ENCODE measurements at regions not wholly inside any gene's neighbourhood (a gene's known extent, or its start where the extent isn't known, plus 50 kb on each side); places are given as distances from the start of the nearest gene placed in this dataset.

DNA sequence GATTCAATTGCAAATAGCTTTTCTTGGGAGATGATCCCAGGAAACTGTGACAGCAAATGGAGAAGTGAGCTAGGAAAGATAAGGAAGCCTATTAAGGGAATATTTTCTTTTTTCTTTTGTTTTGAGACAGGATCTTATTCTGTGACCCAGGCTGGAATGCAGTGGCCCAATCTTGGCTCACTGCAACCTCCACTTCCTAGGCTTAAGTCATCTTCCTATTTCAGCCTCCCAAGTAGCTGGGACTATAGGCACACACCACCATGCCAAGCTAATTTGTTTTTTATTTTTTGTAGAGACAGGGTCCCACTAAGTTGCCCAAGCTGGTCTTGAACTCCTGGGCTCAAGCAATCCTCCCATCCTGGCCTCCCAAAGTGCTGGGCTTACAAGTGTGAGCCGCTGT lies 433.7 kb downstream of the RPS6KC1 start:
- Histone ChIP-seq H4K91ac (ENCODE audit: insufficient read depth, low read depth, low read length) (no peak overlapping the region), H3K9ac (ENCODE audit: low read depth, low read length) (no peak overlapping the region), H3K18ac (ENCODE audit: low read depth, low read length) (no peak overlapping the region), H2AK9ac (replicated peaks; ENCODE audit: low read depth, low read length, poor library complexity) (no peak overlapping the region), H2AK5ac (ENCODE audit: low read depth, low read length) (no peak overlapping the region), H4K8ac (ENCODE audit: low read depth in 2 of 2, low read length in 2 of 2) (no peak overlapping the region), H2AFZ (replicated peaks; ENCODE audit: low read length, poor library complexity) (no peak overlapping the region), H3K23ac (ENCODE audit: low read depth, low read length) (no peak overlapping the region), H3K4ac (ENCODE audit: low read depth, low read length) (no peak overlapping the region), H3K4me2 (ENCODE audit: low read depth, low read length) (no peak overlapping the region), H3K79me1 (ENCODE audit: low read depth in 1 of 2, low read length in 2 of 2) (no peaks in the 10 kb centered on the region), H3K9me1 (ENCODE audit: insufficient read depth, low read length) (no peaks in the 10 kb centered on the region), H3K27me3 (ENCODE audit: control insufficient read depth, insufficient read depth, low read length) (no peaks in the 10 kb centered on the region), H2BK15ac (ENCODE audit: low read depth, low read length) (no peak overlapping the region), H3K4me1 (ENCODE audit: control insufficient read depth, insufficient read depth, low read length) (no peaks in the 10 kb centered on the region), H3K56ac (ENCODE audit: extremely low read depth, insufficient read depth, low read length) (no peak overlapping the region), H2BK5ac (ENCODE audit: low read depth, low read length, poor library complexity, severe bottlenecking) (no peak overlapping the region), H3K36me3 (ENCODE audit: control insufficient read depth, insufficient read depth, low read length) (no peaks in the 10 kb centered on the region), H4K20me1 (ENCODE audit: insufficient read depth, low read length) (no peaks in the 10 kb centered on the region), H2BK120ac (ENCODE audit: low read depth, low read length) (no peak overlapping the region), H3K9me3 (ENCODE audit: control insufficient read depth, insufficient read depth, low read length) (peaks cover 2% of the 10 kb centered on the region; the same call in 1 of the 2 replicates), H2BK20ac (ENCODE audit: low read depth, low read length) (no peak overlapping the region), H3K27ac (ENCODE audit: insufficient read depth, low read length) (no peak overlapping the region), H3K14ac (replicated peaks; ENCODE audit: low read depth, low read length) (no peak overlapping the region), H3K4me3 (ENCODE audit: insufficient read depth, low read depth, low read length) (no peak overlapping the region), H4K5ac (ENCODE audit: low read depth, low read length) (no peak overlapping the region)
- ATAC-seq (ENCODE audit: low read depth) = no peak
- in situ Hi-C loops (cut with MboI; ENCODE audit: low sequenced_read_pairs) (no loop called here), intact Hi-C loops (cut with micrococcal nuclease) (no loop called here), dilution Hi-C loops (cut with HindIII; ENCODE audit: low sequenced_read_pairs, unreplicated experiment) (no loop called here)
- TF ChIP-seq CEBPB (IDR thresholded peaks at IDR 0.05; ENCODE audit: low read depth, low read length) (no peak), MXI1 (IDR thresholded peaks at IDR 0.05; ENCODE audit: borderline replicate concordance, low read depth, low read length) (no peak), BHLHE40 (IDR thresholded peaks at IDR 0.05; ENCODE audit: low read depth, low read length) (no peak), MAZ (IDR thresholded peaks at IDR 0.05; ENCODE audit: borderline replicate concordance, low read depth, low read length) (no peak), SMC3 (IDR thresholded peaks at IDR 0.05; ENCODE audit: low read depth, low read length) (no peak), RFX5 (IDR thresholded peaks at IDR 0.05; ENCODE audit: low read depth, low read length) (no peak), USF2 (IDR thresholded peaks at IDR 0.05; ENCODE audit: low read depth, low read length) (no peak), RCOR1 (IDR thresholded peaks at IDR 0.05; ENCODE audit: insufficient replicate concordance, low read length) (no peak), POLR2A (IDR thresholded peaks at IDR 0.05; ENCODE audit: low read depth, low read length) (no peak), NFE2L2 (IDR thresholded peaks at IDR 0.05; ENCODE audit: low read depth, low read length) (no peak), RAD21 (IDR thresholded peaks at IDR 0.05; ENCODE audit: low read length) (no peak), CHD1 (IDR thresholded peaks at IDR 0.05; ENCODE audit: low read depth, low read length) (no peak), MAFK (IDR thresholded peaks at IDR 0.05; ENCODE audit: low read depth, low read length) (no peak), FOS (IDR thresholded peaks at IDR 0.05; ENCODE audit: low read depth, low read length) (no peak)
- TF ChIP-seq, protein P1, sequence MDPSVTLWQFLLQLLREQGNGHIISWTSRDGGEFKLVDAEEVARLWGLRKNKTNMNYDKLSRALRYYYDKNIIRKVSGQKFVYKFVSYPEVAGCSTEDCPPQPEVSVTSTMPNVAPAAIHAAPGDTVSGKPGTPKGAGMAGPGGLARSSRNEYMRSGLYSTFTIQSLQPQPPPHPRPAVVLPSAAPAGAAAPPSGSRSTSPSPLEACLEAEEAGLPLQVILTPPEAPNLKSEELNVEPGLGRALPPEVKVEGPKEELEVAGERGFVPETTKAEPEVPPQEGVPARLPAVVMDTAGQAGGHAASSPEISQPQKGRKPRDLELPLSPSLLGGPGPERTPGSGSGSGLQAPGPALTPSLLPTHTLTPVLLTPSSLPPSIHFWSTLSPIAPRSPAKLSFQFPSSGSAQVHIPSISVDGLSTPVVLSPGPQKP (IDR thresholded peaks at IDR 0.05; ENCODE audit: borderline replicate concordance, low read depth, low read length) = no peak
- TF ChIP-seq, protein P2, sequence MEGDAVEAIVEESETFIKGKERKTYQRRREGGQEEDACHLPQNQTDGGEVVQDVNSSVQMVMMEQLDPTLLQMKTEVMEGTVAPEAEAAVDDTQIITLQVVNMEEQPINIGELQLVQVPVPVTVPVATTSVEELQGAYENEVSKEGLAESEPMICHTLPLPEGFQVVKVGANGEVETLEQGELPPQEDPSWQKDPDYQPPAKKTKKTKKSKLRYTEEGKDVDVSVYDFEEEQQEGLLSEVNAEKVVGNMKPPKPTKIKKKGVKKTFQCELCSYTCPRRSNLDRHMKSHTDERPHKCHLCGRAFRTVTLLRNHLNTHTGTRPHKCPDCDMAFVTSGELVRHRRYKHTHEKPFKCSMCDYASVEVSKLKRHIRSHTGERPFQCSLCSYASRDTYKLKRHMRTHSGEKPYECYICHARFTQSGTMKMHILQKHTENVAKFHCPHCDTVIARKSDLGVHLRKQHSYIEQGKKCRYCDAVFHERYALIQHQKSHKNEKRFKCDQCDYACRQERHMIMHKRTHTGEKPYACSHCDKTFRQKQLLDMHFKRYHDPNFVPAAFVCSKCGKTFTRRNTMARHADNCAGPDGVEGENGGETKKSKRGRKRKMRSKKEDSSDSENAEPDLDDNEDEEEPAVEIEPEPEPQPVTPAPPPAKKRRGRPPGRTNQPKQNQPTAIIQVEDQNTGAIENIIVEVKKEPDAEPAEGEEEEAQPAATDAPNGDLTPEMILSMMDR (conservative IDR thresholded peaks at IDR 0.05; ENCODE audit: low read depth, low read length) = no peak
- 60% methylated on average over 1 of the region's 1 CpG; no CpG with 5 or more reads in 1 of the 2 experiments for WGBS, 2 experiments (ENCODE audit: extremely low coverage in 2 of 2, insufficient read length in 1 of 2)
- DNase-seq = no peak
- no TSS peak for BruUV-seq (replicated peaks)
- CTCF ChIA-PET = no interaction called here
- POLR2A ChIA-PET (ENCODE audit: unreplicated experiment) = no interaction called here

Measured in IMR-90 (cell line).